ENCODE measurements at regions not wholly inside any gene's neighbourhood (a gene's known extent, or its start where the extent isn't known, plus 50 kb on each side); places are given as distances from the start of the nearest gene placed in this dataset.

- Histone ChIP-seq H3K27me3 (ENCODE audit: control insufficient read depth, insufficient read depth, low read length) (no peaks in the 10 kb centered on the region), H3K4me1 (ENCODE audit: control insufficient read depth, insufficient read depth, low read length) (no peaks in the 10 kb centered on the region), H3K4me3 (ENCODE audit: low read length) (no peak overlapping the region), H3K9ac (ENCODE audit: low read length) (no peak overlapping the region), H3K36me3 (ENCODE audit: control insufficient read depth, insufficient read depth, low read length) (no peaks in the 10 kb centered on the region), H3K27ac (ENCODE audit: low read depth, low read length) (no peak overlapping the region)
Measured at GRCh38 chr5:81819556-81820317, 68.8 kb upstream of the SSBP2 start.

- Histone ChIP-seq H3K4me3 (ENCODE audit: low read length) (no peak overlapping the region), H3K36me3 (ENCODE audit: control insufficient read depth, insufficient read depth, low read length) (no peaks in the 10 kb centered on the region), H3K4me1 (ENCODE audit: control insufficient read depth, insufficient read depth, low read length) (no peaks in the 10 kb centered on the region), H3K27ac (ENCODE audit: low read depth, low read length) (no peak overlapping the region), H3K9ac (ENCODE audit: low read length) (no peak overlapping the region), H3K27me3 (ENCODE audit: control insufficient read depth, insufficient read depth, low read length) (no peaks in the 10 kb centered on the region)
Measured at GRCh38 chr5:81817980-81818379, 67.1 kb upstream of the SSBP2 start.

GRCh38 chr5:81817086-81817485, 66.2 kb upstream of the SSBP2 start:
- Histone ChIP-seq H3K27ac (ENCODE audit: low read depth, low read length) (no peak overlapping the region), H3K4me3 (ENCODE audit: low read length) (no peak overlapping the region), H3K36me3 (ENCODE audit: control insufficient read depth, insufficient read depth, low read length) (no peaks in the 10 kb centered on the region), H3K9ac (ENCODE audit: low read length) (no peak overlapping the region), H3K4me1 (ENCODE audit: control insufficient read depth, insufficient read depth, low read length) (no peaks in the 10 kb centered on the region), H3K27me3 (ENCODE audit: control insufficient read depth, insufficient read depth, low read length) (no peaks in the 10 kb centered on the region)

GRCh38 chr5:81815321-81815720, 64.4 kb upstream of the SSBP2 start:
- no peak overlapping the region for H3K9ac ChIP-seq (ENCODE audit: low read length)
- no peaks in the 10 kb centered on the region for H3K4me1 ChIP-seq (ENCODE audit: control insufficient read depth, insufficient read depth, low read length)
- no peaks in the 10 kb centered on the region for H3K36me3 ChIP-seq (ENCODE audit: control insufficient read depth, insufficient read depth, low read length)
- no peaks in the 10 kb centered on the region for H3K27me3 ChIP-seq (ENCODE audit: control insufficient read depth, insufficient read depth, low read length)
- H3K4me3 ChIP-seq (ENCODE audit: low read length): no peak overlapping the region
- H3K27ac ChIP-seq (ENCODE audit: low read depth, low read length): no peak overlapping the region

- H3K27me3 ChIP-seq (ENCODE audit: control insufficient read depth, insufficient read depth, low read length): no peaks in the 10 kb centered on the region
- H3K27ac ChIP-seq (ENCODE audit: low read depth, low read length): no peak overlapping the region
- H3K4me1 ChIP-seq (ENCODE audit: control insufficient read depth, insufficient read depth, low read length): no peaks in the 10 kb centered on the region
- H3K4me3 ChIP-seq (ENCODE audit: low read length): no peak overlapping the region
- no peaks in the 10 kb centered on the region for H3K36me3 ChIP-seq (ENCODE audit: control insufficient read depth, insufficient read depth, low read length)
- H3K9ac ChIP-seq (ENCODE audit: low read length): no peak overlapping the region
Measured at GRCh38 chr5:81808106-81808505, 57.2 kb upstream of the SSBP2 start.

GRCh38 chr5:81805086-81805485, 54.2 kb upstream of the SSBP2 start:
- Histone ChIP-seq H3K27me3 (ENCODE audit: control insufficient read depth, insufficient read depth, low read length) (no peaks in the 10 kb centered on the region), H3K36me3 (ENCODE audit: control insufficient read depth, insufficient read depth, low read length) (no peaks in the 10 kb centered on the region), H3K4me1 (ENCODE audit: control insufficient read depth, insufficient read depth, low read length) (no peaks in the 10 kb centered on the region), H3K4me3 (ENCODE audit: low read length) (no peak overlapping the region), H3K9ac (ENCODE audit: low read length) (no peak overlapping the region), H3K27ac (ENCODE audit: low read depth, low read length) (no peak overlapping the region)

GRCh38 chr5:81803812-81804211, 52.9 kb upstream of the SSBP2 start:
- Histone ChIP-seq H3K4me1 (ENCODE audit: control insufficient read depth, insufficient read depth, low read length) (no peaks in the 10 kb centered on the region), H3K27me3 (ENCODE audit: control insufficient read depth, insufficient read depth, low read length) (no peaks in the 10 kb centered on the region), H3K9ac (ENCODE audit: low read length) (no peak overlapping the region), H3K27ac (ENCODE audit: low read depth, low read length) (no peak overlapping the region), H3K4me3 (ENCODE audit: low read length) (no peak overlapping the region), H3K36me3 (ENCODE audit: control insufficient read depth, insufficient read depth, low read length) (no peaks in the 10 kb centered on the region)

- H3K27ac ChIP-seq (ENCODE audit: low read depth, low read length): no peak overlapping the region
- H3K4me1 ChIP-seq (ENCODE audit: control insufficient read depth, insufficient read depth, low read length): no peaks in the 10 kb centered on the region
- H3K36me3 ChIP-seq (ENCODE audit: control insufficient read depth, insufficient read depth, low read length): no peaks in the 10 kb centered on the region
- no peak overlapping the region for H3K4me3 ChIP-seq (ENCODE audit: low read length)
- H3K27me3 ChIP-seq (ENCODE audit: control insufficient read depth, insufficient read depth, low read length): no peaks in the 10 kb centered on the region
- no peak overlapping the region for H3K9ac ChIP-seq (ENCODE audit: low read length)
Measured at GRCh38 chr5:81802625-81803024, 51.7 kb upstream of the SSBP2 start.

GRCh38 chr5:81802020-81802419, 51.1 kb upstream of the SSBP2 start:
- Histone ChIP-seq H3K9ac (ENCODE audit: low read length) (no peak overlapping the region), H3K4me1 (ENCODE audit: control insufficient read depth, insufficient read depth, low read length) (no peaks in the 10 kb centered on the region), H3K27me3 (ENCODE audit: control insufficient read depth, insufficient read depth, low read length) (no peaks in the 10 kb centered on the region), H3K27ac (ENCODE audit: low read depth, low read length) (no peak overlapping the region), H3K36me3 (ENCODE audit: control insufficient read depth, insufficient read depth, low read length) (no peaks in the 10 kb centered on the region), H3K4me3 (ENCODE audit: low read length) (no peak overlapping the region)

- H3K4me1 ChIP-seq (ENCODE audit: control insufficient read depth, insufficient read depth, low read length): no peaks in the 10 kb centered on the region
- no peak overlapping the region for H3K27ac ChIP-seq (ENCODE audit: low read depth, low read length)
- H3K36me3 ChIP-seq (ENCODE audit: control insufficient read depth, insufficient read depth, low read length): no peaks in the 10 kb centered on the region
- H3K4me3 ChIP-seq (ENCODE audit: low read length): no peak overlapping the region
- no peaks in the 10 kb centered on the region for H3K27me3 ChIP-seq (ENCODE audit: control insufficient read depth, insufficient read depth, low read length)
- no peak overlapping the region for H3K9ac ChIP-seq (ENCODE audit: low read length)
Measured at GRCh38 chr5:81800797-81801196, 49.9 kb upstream of the SSBP2 start.
